Hypothalamus (tissue), 51 donors: ENCODE measurements at regions not wholly inside any gene's neighbourhood (a gene's known extent, or its start where the extent isn't known, plus 50 kb on each side); places are given as distances from the start of the nearest gene placed in this dataset.
A peak's percentile ranks its signal among the peaks of the same experiment; 100 is the strongest.

Experiments
- DNase-seq, 51 donors: peaks; one replicate each; lab custom pipeline; 2025; lab: John Stamatoyannopoulos, UW

DNA sequence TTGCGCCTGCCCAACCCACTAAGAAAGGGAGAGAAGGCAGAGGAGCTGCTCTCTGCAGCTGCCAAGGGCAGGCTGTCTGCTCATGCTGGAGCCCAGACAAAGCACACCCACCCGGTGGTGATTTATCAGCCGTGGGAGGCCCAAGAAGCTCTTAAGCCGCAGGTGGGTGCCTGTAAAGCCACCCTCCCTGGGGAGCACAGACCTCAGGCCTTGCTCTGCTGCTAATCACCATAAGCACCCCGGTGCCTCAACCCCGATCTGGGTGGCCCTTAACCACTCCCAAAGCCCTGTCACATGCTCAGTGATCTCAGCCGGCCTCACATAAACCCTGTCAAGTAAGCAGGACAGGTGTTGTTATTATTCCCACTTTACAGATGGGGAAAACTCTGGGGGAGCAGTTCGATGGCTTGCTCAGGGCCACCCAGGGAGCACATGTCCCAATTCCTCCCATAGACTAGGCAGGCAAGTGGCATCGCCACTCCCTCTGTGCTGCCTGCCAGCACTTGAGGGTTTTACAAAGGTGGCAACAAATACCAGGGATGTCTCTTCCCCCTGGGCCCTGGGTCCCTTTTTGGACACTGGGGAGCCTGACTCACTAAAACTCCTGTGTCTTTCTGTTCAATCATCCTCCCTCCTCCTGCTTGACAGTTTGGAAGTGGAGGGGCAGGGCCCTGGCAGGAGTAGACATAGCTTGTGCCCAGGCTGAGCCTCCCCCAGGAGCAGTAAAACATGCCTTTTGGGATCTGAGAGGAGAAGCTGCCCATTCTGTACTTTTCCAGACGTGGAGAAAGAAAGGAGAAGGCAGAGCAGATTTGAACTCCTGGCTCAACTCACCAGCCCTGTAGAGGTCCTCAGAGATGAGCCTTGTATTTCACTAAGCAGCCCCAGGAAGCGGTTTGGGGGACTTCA lies 299.3 kb downstream of the SOX9 start:
- DNase-seq: peak in 10 of 51 donors; percentile 11 to 60 (median 17)

DNA sequence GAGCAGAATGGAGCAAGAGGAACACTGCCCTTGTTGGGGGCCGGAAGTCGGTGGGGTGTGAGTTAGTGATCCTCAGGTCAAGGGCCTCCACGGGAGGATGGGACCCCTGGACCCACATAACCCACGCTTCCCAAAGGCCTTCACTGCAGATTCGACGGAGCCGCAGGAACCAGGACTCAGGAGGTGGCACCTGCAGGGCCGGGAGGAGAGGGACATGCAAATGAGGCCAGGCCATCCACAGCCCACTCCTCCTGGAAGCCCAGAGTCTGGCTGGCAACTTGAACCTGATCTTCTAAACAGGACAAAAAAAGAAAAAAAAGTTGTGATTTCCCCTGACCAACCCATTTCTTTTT lies 299.9 kb downstream of the SOX9 start:
- DNase-seq: no peak

DNA sequence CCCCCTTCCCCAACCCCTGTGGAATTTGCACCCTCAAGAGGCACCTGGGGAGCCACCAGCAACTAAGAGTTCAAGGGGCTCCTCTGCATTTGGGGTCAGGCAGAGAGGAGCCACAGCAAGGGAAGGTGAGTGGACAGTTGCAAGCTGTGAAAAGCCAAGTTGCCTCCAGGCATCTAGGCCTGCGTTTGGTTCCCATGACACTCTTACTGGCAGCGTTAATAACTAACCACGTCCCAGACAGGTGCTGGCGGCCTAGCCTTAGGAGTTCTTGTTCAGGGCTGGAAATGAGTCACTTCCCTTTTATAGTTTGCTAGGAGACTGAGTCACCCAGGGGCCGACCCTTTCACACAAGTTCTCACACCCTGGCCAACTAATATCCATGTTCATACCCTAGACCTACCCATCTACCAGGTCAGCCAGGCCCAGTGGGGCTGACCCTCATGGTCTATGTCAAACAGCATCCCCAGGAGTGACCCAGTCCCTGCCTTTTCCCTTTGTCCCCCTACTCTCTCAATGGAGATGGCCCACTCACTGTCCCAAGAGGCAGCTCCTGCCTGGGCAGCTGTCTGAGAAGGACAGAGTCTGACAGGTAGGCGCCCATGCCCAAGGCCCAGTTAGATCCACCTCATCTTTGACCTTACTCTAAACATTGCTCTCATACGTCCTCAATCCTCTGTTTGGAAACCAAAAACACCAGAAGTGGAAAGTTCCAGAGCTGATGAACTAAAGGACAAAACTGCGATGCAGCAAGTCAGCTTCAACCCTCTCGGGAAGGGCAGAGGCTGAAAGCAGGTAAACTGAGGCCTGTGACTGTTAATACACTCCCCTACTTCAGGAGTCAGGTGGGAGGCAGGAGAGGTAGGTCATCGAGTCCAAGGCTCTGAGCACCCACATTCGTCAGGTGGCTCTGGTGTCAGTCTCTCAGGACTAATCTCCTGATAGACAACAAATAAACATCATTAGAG lies 300.6 kb downstream of the SOX9 start:
- DNase-seq: peak in 10 of 51 donors; percentile 10 to 70 (median 28)

DNA sequence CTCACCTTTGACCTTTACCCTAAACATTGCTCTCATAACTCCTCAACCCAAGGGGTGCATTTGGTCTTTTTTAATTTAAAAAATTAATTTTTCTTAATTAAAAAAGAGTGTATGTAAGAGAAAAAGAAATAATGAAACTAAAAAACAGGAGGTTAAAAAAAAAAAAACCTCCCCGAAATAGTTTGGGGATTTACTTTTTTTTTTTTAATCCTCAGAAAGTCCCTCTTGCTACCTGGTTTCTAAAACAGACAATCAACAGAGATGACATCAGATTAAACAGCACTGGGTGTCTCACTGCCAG lies 301.3 kb downstream of the SOX9 start:
- DNase-seq: no peak

DNA sequence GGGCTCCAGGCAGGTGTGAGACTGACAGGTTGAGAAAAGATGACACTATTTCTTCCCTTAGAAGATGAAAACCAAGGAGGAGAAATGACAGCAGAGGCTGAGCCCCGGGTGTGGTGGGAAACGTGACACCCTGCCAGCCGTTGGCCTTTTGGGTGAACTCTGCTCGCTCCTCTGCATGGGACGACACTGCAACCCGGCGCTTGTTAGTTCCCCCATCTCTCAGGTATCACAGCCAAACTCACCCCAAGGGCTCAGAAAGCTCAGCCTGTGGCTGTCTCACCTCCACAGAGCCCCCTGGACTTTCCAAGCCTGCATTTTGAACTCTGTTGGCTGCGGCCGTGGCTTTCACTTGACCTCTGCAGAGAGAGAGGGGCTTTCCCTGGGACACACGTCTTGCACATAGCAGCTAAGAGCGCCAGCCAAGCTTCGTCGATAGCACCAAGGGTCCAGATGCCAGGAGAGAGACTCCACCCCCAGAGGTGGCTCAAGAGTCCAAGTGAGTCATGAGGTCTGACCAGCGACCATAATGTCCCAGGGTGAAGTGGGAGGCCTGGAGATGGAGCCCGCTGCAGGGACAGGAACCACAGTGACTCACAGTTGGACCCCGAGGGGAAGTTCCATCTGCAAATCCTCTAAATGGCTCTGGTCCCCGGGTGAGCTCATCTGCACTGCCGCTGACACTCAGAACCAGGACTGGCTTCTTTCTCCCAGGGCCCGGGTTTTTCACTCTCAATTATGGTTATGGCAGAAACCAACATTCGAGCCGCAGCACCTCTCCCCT lies 301.9 kb downstream of the SOX9 start:
- peak in 12 of 51 donors; percentile 27 to 80 (median 46) for DNase-seq

DNA sequence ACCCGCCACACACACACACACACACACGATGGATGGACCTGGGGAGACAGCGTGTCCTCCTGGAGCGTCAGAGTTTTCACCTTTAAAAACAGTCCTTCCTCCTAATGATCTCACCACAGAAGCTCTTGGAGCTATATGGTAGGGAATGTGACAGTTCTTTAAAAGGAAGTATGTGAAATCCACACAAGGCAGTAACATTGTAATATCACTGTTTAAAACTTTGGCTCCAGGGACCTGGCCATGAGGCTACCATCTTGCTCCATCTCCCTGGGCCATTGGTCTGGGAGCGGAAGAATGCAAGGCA lies 302.4 kb downstream of the SOX9 start:
- no peak for DNase-seq

DNA sequence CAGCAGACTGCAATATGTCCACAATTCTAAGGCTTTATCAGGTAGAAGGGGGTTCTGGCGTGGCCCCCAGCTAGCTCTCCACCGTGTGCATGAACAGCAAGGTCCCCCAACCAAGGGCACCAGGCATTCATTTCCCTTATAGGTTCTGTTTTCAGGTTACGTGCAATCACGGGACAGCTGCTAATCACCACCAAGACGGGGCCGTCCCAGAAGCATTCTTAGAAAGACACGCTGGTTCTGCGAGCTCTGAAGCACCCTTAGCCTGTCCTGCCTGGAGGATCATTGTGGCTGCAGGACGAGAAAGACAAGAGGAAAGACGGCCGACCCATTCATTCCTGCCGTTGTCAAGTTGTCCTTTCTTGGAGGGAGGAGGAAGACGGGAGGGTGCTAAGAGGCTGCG lies 302.9 kb downstream of the SOX9 start:
- no peak for DNase-seq

DNA sequence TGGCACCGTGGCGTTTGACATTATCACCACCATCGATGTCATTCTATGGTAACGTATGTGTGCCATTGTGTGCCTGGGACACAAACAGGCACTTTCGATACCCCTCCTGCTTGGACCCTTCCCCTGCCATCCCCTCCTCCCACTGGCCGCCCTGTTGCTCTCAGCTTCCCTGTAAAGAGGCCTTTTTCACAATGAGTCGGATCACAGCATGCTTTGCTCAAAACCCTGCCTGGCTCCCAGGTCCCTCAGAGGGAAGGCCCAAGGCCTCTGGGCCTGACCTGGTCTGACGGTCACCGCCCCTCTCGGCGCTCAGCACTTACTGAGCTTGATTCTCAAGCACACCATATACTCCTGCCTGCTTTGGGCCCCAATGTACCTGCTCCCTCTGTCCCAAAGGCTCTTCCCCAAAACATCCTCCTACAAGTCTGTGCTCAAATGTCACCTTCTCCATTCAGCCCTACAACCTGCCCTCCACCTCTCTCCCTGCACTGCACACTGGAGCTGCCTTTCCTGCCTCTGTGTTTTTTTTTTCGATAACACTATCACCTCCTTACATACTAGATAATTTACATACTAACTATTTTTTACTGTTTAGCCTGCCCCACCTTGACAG lies 303.8 kb downstream of the SOX9 start:
- no peak for DNase-seq

DNA sequence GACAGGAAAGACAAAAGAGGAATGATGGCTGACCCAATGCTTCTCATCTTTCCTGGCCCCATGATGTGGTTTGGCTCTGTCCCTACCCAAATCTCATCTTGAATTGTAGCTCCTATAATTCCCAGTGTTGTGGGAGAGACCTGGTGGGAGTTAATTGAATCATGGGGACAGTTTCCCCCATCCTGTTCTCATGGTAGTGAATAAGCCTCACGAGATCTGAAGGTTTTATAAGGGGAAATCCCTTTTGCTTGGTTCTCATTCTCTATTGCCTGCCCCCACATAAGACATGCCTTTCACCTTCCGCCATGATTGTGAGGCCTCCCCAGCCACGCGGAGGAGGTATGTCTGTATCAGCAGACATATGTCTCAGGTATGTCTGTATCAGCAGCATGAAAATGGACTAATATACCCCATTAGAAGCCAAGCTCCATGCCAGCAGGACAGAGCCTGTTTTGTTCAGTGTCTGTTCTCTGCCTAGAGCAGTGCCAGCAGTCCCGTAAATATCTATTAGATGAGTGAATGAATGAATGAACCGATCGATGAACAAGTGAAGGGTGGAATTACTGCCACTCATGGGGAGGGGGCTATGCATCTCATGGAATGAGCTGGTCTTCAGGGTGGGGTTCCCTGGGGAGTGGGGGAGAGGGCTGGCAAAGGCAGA lies 304.4 kb downstream of the SOX9 start:
- no peak for DNase-seq

DNA sequence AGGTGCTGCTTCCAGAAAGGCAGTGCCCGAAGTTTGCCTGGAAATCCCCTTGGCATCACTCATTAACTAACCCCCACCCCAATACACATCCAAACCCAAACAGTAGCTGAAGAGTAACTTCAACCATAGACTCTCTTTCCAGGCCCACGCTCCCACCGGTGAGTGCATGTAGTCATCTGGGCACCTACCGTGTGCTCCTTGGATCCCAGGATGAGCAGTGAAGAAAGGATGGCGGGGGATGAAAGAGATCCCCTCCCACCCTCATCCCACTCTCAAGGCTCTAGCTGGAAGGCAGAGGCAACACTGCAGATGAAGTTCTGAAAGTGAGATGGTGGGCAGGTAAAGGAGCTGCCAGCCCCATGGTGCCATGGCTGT lies 305.0 kb downstream of the SOX9 start:
- no peak for DNase-seq

DNA sequence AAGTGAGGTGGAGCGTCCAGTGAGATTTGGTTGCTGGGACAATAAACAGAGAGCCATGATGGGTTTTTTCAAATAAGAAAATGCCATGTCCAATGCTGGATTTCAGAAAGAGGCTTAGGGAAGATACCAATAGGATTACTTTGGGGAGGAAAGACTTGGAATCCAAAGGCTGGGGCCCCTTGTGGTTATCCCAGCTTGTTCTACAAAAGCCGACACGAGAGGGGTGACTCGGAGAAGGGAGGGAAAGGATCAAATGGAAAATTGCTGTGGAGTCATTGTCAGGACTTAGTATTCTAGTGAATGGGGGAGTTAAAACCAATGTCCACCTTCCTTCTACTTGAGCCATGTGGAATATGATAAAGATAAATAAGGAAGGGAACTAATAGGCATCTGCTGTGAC lies 305.5 kb downstream of the SOX9 start:
- no peak for DNase-seq

DNA sequence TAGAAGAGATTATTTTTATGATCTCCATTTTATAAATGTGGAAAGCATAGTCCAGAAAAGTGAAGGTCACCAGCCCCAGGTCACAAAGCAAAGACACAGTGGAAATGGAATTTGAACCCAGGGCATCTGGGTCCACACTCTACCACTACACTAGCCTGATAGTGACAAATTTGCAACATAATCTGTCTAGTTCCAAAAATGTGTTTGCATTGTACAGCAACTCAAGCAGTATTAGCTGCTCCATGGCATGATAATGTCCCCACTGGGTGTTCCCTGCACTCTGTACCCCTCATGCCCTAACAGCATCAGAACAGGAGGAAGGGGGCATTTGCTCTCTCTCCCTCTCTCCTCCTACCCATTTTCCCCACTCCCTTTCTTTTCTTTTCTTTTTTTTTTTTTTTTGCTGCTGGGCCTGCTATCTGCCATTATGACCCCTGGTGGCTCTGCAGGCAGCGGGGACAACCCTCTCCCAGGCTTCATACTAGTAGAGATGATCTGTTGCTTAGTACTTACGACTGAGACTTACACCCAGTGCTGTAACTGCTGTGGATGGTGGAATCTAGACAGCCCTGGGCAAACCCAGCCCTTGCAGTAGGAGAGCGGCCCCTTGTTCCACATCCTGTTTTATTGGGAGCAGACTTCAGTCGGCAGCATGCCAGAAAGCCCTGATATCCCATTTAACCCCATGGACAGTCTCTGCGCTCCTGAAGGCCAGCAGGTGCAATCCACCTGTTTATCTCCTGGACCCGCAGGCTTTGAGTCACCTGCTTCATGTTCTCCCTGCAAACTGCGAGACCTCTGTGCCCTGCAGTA lies 306.3 kb downstream of the SOX9 start:
- no peak for DNase-seq

DNA sequence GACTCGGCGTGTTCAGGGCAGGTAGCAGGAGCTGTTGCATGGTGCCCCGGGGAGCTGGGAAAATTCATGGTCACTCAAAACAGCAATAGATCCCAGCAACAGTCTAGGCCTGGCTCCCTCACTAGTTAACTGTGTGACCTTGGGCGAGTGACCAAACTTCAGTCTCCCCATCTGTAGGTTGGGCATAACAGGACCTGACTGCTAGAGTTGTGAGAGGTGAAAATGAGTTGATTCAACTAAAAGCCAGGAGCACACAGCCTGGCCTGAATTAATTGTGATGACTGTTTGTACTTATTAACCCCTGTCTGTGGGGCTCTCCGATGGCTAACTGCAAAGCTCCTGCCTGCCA lies 306.9 kb downstream of the SOX9 start:
- DNase-seq: no peak

DNA sequence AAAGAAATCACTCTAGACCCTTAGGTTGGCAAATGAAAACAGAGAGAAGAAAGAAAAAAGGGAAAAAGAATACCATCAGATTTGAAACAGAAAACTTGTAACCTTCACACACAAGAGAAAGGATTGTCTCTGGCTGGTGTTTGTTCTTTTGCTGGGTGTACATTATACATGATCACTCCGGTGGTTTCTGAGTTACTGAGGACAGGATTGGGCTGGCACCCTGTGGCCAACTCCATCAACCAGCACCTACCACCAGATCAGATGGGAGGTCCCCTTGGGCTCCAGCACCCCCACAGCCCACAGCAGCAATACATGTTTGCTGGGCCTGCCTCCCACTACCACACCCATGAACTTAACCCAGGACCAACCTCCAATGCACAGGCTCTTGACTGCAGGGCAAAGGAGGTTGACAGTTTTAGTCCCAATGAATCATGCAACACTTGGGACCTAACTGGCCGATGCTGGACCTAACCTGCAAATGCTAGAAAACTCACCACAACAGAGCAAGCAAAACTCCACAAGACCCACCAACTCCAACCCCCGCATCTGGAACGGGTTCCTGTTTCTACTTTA lies 308.3 kb downstream of the SOX9 start:
- no peak for DNase-seq

DNA sequence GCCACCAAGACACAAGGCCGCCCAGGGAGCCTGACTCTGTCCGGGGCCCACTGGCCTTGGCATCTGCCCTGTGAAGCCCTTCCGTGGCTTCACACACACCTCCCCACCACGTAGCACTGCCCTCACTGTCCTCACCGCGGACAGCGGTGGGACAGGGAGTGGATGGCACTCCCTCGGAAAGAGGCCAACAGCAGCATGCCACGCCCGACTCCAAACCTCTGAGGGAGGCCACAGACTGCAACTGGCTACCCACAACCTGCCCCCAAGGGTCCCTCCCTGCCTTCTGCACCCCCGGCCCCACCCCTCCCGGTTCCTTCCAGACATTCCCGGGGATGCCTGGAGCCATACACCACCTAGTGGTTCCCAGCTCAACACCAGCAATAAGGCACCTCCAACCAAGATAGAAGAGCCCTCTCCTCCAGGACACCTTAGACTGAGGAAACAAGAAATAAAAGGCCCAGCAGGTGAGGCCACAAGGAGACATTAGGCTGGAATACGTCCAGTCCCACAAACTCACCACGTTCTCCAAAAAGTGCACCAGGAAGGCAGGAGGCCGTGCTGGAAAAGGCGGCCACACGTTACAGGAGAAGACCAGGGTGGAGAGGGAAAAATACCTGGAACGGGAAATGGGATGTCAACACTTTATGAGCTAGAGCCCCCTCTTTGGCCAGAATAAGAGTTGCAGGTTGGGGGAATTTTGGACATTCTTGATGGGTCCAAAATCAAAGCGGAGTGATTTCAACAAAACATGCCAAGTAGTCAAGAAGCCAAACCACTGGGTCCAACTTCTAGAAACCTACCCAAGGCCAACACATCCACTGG lies 310.0 kb downstream of the SOX9 start:
- DNase-seq: no peak

DNA sequence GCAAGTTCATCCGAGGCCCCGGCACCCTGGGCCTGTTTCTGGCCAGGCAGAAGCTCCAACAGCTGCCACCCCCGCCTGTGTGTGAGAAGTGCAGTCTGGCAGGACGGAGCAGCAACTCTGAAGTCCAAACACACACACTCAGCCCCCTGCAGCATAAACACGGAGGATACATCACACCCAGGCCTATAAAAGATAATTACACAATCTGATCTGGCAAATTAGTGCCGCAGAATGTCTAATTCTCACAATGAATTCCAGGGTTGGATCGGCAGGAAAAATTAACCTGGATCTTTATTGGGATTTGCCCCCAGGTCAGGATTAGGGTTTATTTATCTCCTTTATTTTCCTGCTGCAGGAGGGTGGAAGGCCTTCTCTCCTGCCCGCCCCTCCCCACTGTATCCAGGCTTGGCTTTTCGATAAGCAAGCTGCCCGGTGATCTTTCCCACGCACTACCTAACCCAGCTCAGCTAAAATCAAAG lies 311.4 kb downstream of the SOX9 start:
- peak in 2 of 51 donors; percentile 6 to 12 for DNase-seq

DNA sequence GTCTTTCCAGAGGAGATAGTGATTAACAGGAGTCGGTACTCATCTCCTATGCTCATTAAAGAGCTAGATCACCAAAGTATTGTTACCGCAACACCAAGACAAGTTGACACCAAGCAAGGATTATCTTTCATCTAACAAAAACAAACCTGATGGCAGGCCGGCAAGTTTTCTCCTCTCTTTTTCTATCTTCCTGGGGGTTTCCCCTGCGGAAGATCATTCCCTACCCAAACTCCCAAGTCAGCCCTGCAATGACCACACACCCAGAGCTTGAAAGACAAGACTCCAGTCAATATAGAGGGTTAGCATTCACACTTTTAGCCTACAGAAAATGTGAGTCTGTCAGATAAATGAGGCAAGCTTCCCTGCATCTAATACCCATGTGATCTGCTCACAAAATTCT lies 312.1 kb downstream of the SOX9 start:
- no peak for DNase-seq

DNA sequence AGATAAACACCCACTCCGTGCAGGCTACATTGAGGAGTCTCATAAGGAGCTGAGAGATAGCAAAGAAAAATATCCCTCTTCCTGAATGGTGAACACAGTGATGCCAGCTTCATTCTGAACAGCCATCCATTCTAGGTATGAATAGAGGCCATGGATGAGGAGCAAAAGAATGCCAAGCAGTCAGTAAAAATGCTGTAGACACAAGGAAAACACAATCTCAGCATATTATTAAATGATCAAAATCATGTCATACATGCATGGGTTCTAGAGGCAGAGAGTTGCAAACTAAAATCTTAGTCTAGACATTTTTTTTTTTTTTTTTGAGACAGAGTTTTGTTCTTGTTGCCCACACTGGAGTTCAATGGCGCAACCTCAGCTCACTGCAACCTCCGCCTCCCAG lies 313.0 kb downstream of the SOX9 start:
- DNase-seq: no peak
